Thymus (tissue), 11 donors: ENCODE measurements at regions not wholly inside any gene's neighbourhood (a gene's known extent, or its start where the extent isn't known, plus 50 kb on each side); places are given as distances from the start of the nearest gene placed in this dataset.
"Not testable (repeated sequence)": the region's sequence is repeated elsewhere in the genome, so short reads cannot be mapped to it uniquely, and the experiment has no call there.

Source experiments
- DNase-seq, 9 donors: peaks; one replicate each; pipeline ENCODE4 v3.0.0-alpha.2; 2013; ENCODE audit warnings: low spot score in 9 of 9, low read depth in 6 of 9, missing footprints in 1 of 9
- H3K27ac ChIP-seq, 2 donors: one replicate each; pipeline ENCODE4 v1.5.1; 2013; ENCODE audit warnings: control low read depth in 1 of 2, low read depth in 1 of 2, low read length in 1 of 2, mild to moderate bottlenecking in 1 of 2, moderate library complexity in 1 of 2
- H3K27me3 ChIP-seq, 2 donors: one replicate each; pipeline ENCODE4 v1.5.1; 2013; ENCODE audit warnings: low read length in 1 of 2; ENCODE audit not compliant: control insufficient read depth in 2 of 2, insufficient read depth in 1 of 2
- H3K36me3 ChIP-seq, 2 donors: one replicate each; pipeline ENCODE4 v1.5.1; 2013; ENCODE audit warnings: low read length in 1 of 2, mild to moderate bottlenecking in 1 of 2, moderate library complexity in 1 of 2; ENCODE audit not compliant: control insufficient read depth in 2 of 2, insufficient read depth in 2 of 2
- H3K4me1 ChIP-seq, 2 donors: one replicate each; pipeline ENCODE4 v1.5.1; 2013; ENCODE audit warnings: low read length in 2 of 2; ENCODE audit not compliant: control insufficient read depth in 2 of 2, insufficient read depth in 2 of 2
- H3K4me3 ChIP-seq, 2 donors: one replicate each; pipeline ENCODE4 v1.5.1; 2013; ENCODE audit warnings: low read length in 2 of 2, control low read depth in 1 of 2, mild to moderate bottlenecking in 1 of 2
- H3K9me3 ChIP-seq, 2 donors: one replicate each; pipeline ENCODE4 v1.5.1; 2013; ENCODE audit warnings: low read length in 1 of 2, mild to moderate bottlenecking in 1 of 2; ENCODE audit not compliant: control insufficient read depth in 2 of 2, insufficient read depth in 1 of 2
- WGBS: extraction: QIAGEN DNeasy Blood & Tissue Kit; methylation state at CpG from one replicate; pipeline ENCODE4 v1.1.7; 2013; 5-methylcytosine and 5-hydroxymethylcytosine counted together
- donor health status: healthy.

DNA sequence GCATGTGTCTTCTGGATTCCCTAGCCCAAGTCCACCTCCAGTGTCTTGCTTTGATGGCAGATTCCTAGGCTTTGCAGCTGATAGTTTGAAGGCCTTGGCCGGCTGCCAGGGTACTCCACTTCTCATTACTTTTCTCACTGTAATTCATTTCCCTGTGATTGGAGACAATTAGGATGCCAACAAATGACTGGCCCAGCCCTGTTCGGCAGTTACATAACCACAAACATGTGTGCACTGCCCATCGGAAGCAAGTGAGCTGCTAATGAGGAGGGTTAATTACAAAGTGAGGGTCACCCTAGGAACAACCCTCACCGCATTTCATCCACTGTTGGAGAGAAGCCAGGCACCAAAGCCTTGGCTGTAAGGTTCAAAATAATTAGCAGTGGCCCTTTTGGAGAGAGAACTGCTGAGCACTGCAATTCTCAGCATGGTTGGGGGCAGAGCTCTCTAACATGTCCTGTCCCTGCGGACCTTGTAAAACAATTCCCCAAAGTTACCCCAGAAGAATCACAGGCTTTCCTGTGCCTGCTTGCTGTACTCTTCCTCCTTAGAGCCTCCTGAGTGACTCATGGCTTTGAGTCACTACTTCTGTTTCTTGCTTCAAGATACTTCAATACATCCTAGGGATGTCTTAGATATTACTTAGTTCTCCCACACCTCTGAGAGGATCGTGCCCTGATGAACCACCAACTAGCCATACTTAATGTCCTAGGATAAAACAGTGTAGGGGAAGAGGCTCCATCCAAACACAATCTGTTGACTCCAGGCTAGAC lies 109.7 kb upstream of the GALNT18 start:
- H3K4me3 ChIP-seq, result no peak overlapping the region
- no peaks in the 10 kb centered on the region for H3K27me3 ChIP-seq
- H3K27ac ChIP-seq, result no peak overlapping the region
- no peak for DNase-seq
- H3K9me3 ChIP-seq, result no peaks in the 10 kb centered on the region
- no peaks in the 10 kb centered on the region for H3K36me3 ChIP-seq
- 92% methylated on average over 6 of the region's 6 CpGs for WGBS
- H3K4me1 ChIP-seq, result no peaks in the 10 kb centered on the region

DNA sequence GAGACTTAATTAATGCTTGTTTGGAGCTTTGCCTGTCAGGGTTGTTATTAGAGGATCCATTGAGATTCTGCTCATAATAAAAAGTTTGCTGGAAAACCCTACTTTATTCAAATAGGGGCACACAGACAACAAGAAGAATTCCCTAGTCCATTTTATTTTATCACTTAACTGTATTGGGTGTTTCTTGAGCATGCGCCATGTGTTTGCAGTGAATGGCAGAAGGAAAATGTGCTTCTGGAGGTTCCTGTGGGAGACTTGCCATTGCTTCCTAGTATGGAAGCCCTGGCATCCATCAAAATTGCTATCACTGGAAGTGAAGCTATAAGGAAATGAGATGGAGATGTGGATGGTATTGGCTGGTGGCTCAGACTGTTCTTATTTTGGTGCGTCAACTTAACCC lies 106.6 kb upstream of the GALNT18 start:
- 94% methylated on average over 2 of the region's 2 CpGs for WGBS
- DNase-seq, result no peak
- no peak overlapping the region for H3K4me3 ChIP-seq
- H3K36me3 ChIP-seq, result no peaks in the 10 kb centered on the region
- H3K27ac ChIP-seq, result no peak overlapping the region
- H3K4me1 ChIP-seq, result no peaks in the 10 kb centered on the region
- H3K9me3 ChIP-seq, result no peaks in the 10 kb centered on the region
- no peaks in the 10 kb centered on the region for H3K27me3 ChIP-seq

DNA sequence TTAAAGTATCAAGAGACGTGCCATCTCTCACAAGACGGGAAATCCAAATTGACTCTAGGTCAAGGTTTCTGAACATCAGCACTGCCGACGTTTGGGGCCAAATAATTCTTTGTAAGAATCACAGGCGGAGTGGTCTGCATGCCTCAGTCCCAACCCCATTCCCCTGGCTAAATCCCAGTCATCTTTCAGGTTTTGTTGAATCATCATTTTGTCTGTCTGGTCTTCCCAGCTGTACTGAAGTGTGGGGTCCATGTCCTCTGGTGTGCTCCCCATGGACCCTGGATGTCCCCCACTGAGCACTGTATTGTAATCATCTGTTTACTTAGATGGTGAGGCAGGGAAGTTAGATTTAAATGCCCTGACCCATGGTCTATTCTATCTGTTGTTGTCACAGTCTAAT lies 103.6 kb upstream of the GALNT18 start:
- Histone ChIP-seq H3K9me3 (no peaks in the 10 kb centered on the region), H3K4me1 (no peaks in the 10 kb centered on the region), H3K36me3 (no peaks in the 10 kb centered on the region), H3K4me3 (no peak overlapping the region), H3K27ac (no peak overlapping the region), H3K27me3 (no peaks in the 10 kb centered on the region)
- WGBS, result 92% methylated on average over 5 of the region's 5 CpGs
- no peak for DNase-seq

DNA sequence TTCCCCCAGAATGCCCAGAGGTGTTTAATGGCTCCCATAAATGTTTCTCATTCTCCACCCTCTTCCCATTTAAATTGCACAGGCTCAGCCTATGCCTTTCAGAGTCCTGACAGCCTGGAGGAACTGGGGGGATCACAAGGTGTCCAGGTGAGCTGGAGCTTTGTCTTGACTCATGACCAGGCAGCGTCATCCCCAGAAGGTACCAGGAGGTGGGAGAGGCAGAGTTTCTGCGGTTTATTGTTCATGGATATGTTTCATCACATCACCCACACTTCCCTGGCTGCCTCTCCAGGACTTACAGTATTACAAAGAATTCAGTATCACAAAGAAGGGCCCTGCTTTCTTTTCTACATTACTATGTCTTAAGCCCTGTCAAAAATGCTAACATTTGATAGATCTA lies 103.2 kb upstream of the GALNT18 start:
- no peaks in the 10 kb centered on the region for H3K9me3 ChIP-seq
- no peaks in the 10 kb centered on the region for H3K4me1 ChIP-seq
- no peak for DNase-seq
- no peak overlapping the region for H3K4me3 ChIP-seq
- no peaks in the 10 kb centered on the region for H3K36me3 ChIP-seq
- 90% methylated on average over 2 of the region's 2 CpGs for WGBS
- no peaks in the 10 kb centered on the region for H3K27me3 ChIP-seq
- H3K27ac ChIP-seq, result no peak overlapping the region

DNA sequence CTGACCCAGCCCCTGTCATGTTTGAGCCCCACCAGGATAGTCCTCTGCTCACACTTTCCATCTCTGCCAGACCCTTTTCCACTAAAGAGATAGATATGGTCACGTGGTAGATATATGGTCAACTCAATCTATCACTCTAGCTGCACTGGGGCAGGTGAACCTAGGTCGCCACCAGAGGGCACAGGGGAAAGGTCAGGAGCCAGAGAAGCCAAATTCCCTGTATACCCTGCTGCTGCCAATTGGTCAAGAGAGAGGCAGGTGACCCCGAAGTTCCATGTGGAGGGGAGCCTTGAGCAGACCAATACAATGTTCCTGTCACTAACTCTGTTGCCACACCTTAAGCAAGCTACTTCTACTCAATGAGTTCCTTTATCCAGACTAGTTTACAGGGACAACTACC lies 101.1 kb upstream of the GALNT18 start:
- no peaks in the 10 kb centered on the region for H3K27me3 ChIP-seq
- WGBS, result 83% methylated on average over 3 of the region's 3 CpGs
- H3K27ac ChIP-seq, result no peak overlapping the region
- no peaks in the 10 kb centered on the region for H3K4me1 ChIP-seq
- DNase-seq, result no peak
- no peak overlapping the region for H3K4me3 ChIP-seq
- H3K9me3 ChIP-seq, result no peaks in the 10 kb centered on the region
- H3K36me3 ChIP-seq, result no peaks in the 10 kb centered on the region

DNA sequence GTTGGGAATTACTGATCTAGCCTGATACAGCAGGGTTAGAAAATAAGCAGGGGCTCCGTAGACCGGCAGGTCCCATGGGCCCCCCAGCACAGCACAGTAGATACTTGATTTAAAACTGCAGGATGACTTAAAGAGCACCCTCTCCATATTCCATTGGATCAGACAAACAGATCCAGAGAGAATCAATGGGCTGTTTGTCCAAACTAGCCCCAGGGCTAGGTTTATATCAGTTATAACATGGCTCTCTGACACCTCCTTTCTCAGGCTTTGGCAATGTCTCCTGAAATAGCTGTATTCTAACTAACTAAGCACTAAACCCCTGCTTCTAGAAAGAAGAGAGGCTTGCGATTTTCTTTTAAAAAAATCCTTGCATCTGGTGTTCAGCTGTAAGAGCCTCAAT lies 100.4 kb upstream of the GALNT18 start:
- H3K27me3 ChIP-seq, result no peaks in the 10 kb centered on the region
- H3K4me3 ChIP-seq, result no peak overlapping the region
- 98% methylated on average over 3 of the region's 3 CpGs for WGBS
- no peak for DNase-seq
- H3K4me1 ChIP-seq, result no peaks in the 10 kb centered on the region
- no peaks in the 10 kb centered on the region for H3K9me3 ChIP-seq
- no peaks in the 10 kb centered on the region for H3K36me3 ChIP-seq
- H3K27ac ChIP-seq, result no peak overlapping the region

DNA sequence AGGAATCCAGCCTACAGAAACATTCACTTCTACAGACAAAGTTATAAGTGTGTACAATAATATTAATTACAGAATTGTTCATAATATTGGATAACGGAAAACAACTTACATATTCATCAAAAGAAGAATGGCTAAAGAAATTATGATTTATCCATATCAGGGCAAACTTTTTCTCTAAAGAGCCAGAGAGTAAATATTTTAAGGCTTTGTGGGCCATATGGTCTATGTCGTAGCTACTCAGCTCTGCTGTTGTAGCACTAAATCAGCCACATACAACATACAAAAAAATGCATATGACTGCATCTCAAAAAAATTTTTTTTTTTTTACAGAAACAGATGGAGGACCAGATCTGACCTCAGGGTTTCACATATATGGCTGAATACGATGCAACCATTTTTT lies 96.7 kb upstream of the GALNT18 start:
- Histone ChIP-seq H3K4me1 (no peaks in the 10 kb centered on the region), H3K36me3 (no peaks in the 10 kb centered on the region), H3K9me3 (peaks cover 0 to 6% of the 10 kb centered on the region in 2 donors), H3K27ac (no peak overlapping the region), H3K27me3 (no peaks in the 10 kb centered on the region), H3K4me3 (no peak overlapping the region)
- DNase-seq, result no peak
- 70% methylated on average over 3 of the region's 3 CpGs for WGBS

DNA sequence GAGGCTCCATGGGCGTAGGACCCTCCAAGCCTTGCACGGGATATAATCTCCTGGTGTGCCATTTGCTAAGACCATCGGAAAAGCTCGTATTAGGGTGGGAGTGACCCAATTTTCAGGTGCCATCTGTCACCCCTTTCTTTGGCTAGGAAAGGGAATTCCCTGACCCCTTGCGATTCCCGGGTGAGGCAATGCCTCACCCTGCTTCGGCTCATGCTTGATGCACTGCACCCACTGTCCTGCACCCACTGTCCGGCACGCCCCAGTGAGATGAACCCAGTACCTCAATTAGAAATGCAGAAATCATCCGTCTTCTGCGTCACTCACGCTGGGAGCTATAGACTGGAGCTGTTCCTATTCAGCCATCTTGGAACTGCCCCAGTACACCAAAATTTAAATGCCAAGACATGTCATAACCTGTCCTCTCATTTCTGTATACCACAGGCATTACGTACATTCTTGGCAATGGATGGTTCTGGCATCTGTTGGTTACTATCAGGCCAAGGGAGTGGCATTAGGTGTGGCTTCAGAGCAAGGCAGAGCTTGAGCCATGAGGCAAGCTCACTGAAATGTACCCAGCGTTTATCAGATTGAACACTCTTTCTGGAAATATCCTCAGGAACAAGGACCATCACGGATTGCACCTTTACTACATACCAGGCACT lies 95.4 kb upstream of the GALNT18 start:
- H3K36me3 ChIP-seq, result no peaks in the 10 kb centered on the region
- DNase-seq, result no peak
- H3K4me3 ChIP-seq, result no peak overlapping the region
- 94% methylated on average over 15 of the region's 15 CpGs for WGBS
- peaks cover 0 to 6% of the 10 kb centered on the region in 2 donors for H3K9me3 ChIP-seq
- H3K27ac ChIP-seq, result no peak overlapping the region
- H3K27me3 ChIP-seq, result no peaks in the 10 kb centered on the region
- no peaks in the 10 kb centered on the region for H3K4me1 ChIP-seq

DNA sequence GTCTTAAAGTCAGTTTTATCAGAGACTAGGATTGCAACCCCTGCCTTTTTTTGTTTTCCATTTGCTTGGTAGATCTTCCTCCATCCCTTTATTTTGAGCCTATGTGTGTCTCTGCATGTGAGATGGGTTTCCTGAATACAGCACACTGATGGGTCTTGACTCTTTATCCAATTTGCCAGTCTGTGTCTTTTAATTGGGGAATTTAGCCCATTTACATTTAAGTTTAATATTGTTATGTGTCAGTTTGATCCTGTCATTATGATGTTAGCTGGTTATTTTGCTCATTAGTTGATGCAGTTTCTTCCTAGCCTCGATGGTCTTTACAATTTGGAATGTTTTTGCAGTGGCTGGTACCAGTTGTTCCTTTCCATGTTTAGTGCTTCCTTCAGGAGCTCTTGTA lies 93.3 kb upstream of the GALNT18 start:
- H3K36me3 ChIP-seq, H3K9me3 ChIP-seq, H3K27me3 ChIP-seq, DNase-seq, H3K4me1 ChIP-seq, H3K4me3 ChIP-seq, H3K27ac ChIP-seq: not testable (repeated sequence)
- WGBS, result 76% methylated on average over 1 of the region's 1 CpG
